LNCaP clone FGC (cell line): ENCODE measurements at regions not wholly inside any gene's neighbourhood (a gene's known extent, or its start where the extent isn't known, plus 50 kb on each side); places are given as distances from the start of the nearest gene placed in this dataset.

ENCODE experiments used
- DNase-seq: peaks from one replicate; pipeline ENCODE4 v3.0.0-alpha.2; 2011; ENCODE audit warnings: low read depth
- H3K4me3 ChIP-seq: 2 replicates; pipeline ENCODE4 v1.5.1; 2011; ENCODE audit warnings: mild to moderate bottlenecking, low read depth, low read length, control low read depth
- TF ChIP-seq, protein P1 (sequence below): IDR thresholded peaks from 2 replicates; pipeline ENCODE4 v1.5.1; 2012; ENCODE audit warnings: mild to moderate bottlenecking; ENCODE audit not compliant: control insufficient read depth, insufficient read depth; ENCODE audit errors: extremely low read depth

DNA sequence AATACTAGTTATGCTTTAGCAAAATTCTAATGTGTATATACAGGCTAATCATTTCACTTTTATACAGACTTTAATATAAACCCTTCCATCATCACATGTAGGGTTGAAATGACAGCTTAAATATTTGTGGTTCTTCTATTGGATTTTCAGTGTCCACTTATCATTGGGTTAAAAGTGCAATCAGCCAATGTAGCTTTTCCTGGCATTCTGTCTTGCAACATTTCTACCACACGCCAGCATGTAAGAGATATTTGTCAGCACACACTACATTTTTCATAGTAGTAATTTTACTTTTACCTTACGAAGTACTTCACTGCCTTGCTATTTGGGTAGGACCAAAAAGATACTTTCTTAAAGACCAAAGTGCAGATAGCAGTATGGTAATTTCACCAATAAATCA, 252.0 kb downstream of the TBX18 start:
- TF ChIP-seq, protein P1, sequence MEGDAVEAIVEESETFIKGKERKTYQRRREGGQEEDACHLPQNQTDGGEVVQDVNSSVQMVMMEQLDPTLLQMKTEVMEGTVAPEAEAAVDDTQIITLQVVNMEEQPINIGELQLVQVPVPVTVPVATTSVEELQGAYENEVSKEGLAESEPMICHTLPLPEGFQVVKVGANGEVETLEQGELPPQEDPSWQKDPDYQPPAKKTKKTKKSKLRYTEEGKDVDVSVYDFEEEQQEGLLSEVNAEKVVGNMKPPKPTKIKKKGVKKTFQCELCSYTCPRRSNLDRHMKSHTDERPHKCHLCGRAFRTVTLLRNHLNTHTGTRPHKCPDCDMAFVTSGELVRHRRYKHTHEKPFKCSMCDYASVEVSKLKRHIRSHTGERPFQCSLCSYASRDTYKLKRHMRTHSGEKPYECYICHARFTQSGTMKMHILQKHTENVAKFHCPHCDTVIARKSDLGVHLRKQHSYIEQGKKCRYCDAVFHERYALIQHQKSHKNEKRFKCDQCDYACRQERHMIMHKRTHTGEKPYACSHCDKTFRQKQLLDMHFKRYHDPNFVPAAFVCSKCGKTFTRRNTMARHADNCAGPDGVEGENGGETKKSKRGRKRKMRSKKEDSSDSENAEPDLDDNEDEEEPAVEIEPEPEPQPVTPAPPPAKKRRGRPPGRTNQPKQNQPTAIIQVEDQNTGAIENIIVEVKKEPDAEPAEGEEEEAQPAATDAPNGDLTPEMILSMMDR = no peak
- no peak for DNase-seq
- H3K4me3 ChIP-seq = no peak overlapping the region

DNA sequence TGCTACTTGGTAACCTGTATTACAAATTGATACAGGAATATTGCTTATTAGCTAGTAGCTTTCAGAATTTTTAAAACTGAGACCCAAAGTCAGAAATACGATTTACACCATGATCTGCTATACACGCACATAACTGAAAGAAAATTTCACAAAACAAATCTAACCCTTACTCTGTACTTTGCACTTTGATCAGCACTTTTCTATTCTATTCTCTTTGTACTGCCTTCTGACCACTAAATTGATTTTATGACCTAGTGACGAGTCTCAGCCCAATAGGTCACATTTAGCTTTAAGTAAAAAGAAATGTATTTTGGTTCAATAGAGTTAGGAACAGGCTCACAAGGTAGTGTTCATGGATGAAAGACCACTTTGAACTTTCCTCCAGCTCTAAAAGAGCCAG, 252.5 kb downstream of the TBX18 start:
- TF ChIP-seq, protein P1 = no peak
- H3K4me3 ChIP-seq = no peak overlapping the region
- no peak for DNase-seq

DNA sequence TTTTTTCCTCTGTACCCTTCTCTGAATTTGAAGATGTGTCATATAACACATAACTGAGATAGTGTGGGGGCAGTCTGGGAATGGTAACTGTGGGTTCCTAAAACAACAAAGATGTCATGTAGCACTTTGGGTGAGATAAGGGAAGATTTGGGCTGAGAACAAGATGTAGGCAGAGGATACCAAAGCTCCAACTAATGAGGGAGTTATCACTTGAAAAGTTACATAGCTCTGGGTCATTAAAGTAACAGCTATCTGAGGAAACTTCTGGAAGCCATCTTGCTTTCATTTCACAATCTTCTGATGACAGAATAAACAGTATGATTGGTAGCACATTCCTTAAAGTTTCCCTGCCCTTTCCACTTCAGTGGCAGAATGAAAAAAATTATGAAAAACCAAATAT, 255.4 kb downstream of the TBX18 start:
- H3K4me3 ChIP-seq = no peak overlapping the region
- DNase-seq = no peak
- TF ChIP-seq, protein P1 = no peak

DNA sequence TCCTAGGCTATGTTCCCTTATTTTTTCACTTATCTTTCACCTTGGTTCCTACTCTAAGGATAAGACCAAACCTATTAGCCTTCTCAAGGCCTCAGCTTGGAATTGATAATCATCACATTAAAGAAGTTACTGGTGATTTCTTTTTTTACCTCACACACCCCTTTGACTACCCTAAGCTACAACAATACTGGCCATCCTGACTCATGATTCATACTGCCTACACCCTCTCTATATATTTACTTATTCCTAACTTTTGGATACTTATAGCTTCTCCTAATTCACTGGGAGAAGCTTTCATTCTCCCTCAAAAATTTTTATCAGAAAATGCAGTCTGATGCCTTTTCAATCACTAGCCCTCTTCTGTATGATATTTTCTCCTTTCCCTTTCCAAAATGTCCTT, 256.1 kb downstream of the TBX18 start:
- no peak for DNase-seq
- H3K4me3 ChIP-seq = no peak overlapping the region
- TF ChIP-seq, protein P1 = no peak

DNA sequence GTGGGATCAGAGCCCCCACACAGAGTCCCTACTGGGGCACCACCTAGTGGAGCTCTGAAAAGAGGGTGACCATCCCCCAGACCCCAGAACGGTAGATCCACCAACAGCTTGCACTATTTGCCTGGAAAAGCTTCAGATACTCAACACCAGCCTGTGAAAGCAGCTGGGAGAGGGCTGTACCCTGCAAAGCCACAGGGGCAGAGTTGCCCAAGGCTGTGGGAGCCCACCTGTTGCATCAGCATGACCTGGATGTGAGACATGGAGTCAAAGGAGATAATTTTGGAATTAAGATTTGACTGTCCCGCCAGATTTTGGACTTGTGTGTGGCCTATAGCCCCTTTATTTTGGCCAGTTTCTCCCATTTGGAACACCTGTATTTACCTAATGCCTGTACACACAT, 260.4 kb downstream of the TBX18 start:
- TF ChIP-seq, protein P1 = no peak
- H3K4me3 ChIP-seq = no peak overlapping the region
- no peak for DNase-seq

DNA sequence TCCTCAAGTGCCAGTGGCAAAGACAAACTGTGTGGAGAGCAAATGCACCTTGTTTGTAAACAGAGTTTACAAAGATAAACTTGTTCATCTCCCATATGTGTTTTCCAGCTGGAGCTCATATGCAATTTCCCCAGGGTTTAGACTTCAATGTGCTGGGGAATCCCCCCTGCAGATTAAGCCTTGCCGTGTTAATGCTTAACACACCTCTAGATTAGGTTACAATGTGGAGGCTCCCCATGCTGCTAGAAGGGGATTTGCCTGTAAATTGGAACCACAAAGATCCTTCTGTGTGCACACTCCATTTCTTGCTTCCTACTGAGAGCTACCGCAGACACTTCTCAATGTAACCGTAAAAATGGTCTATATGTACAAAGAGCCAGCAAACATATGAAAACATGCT, 263.1 kb downstream of the TBX18 start:
- DNase-seq = no peak
- no peak overlapping the region for H3K4me3 ChIP-seq
- TF ChIP-seq, protein P1 = no peak

DNA sequence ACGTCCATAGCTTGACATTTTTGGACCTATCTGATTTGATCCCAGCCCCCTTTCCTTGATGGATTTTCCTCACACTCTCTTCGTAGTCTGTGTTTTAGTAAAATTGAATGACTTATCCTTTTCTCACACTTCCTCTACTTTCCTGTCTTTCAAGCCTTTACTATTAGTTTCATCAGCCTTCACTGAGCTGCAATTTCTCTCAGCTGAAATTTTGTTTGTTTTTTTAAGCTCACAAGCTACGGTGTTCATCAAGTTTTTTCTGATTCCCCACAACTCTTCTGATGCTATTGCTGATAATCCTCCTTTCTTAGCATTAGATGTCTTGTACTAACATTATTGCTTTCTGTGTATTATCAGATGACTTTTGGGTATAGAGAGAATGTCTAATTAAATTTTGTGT, 263.7 kb downstream of the TBX18 start:
- no peak for DNase-seq
- no peak overlapping the region for H3K4me3 ChIP-seq
- TF ChIP-seq, protein P1 = no peak
